DND-41 (cell line): ENCODE measurements at regions not wholly inside any gene's neighbourhood (a gene's known extent, or its start where the extent isn't known, plus 50 kb on each side); places are given as distances from the start of the nearest gene placed in this dataset.

Experiments used
- ATAC-seq: fragments of 200-7000 bp; cut with Tn5 transposase; 3 replicates; pipeline ENCODE4 v1.9.1; 2021; ENCODE audit warnings: low read depth; ENCODE audit not compliant: insufficient read depth
- DNase-seq: peaks from one replicate; pipeline ENCODE4 v3.0.0-alpha.2; 2020
- H2AFZ ChIP-seq: 2 replicates; pipeline ENCODE4 v1.6.0; 2012; ENCODE audit warnings: low read depth, low read length
- H3K27ac ChIP-seq: 2 replicates; pipeline ENCODE4 v1.5.1; 2012; ENCODE audit warnings: low read length, inconsistent platforms
- H3K27me3 ChIP-seq: fragments of 200-600 bp; sonication (generic); 2 replicates; pipeline ENCODE4 v1.6.0; 2012; ENCODE audit warnings: low read length, mild to moderate bottlenecking, inconsistent platforms; ENCODE audit not compliant: insufficient read depth, poor library complexity
- H3K36me3 ChIP-seq: 2 replicates; pipeline ENCODE4 v1.5.1; 2012; ENCODE audit warnings: low read length, inconsistent platforms; ENCODE audit not compliant: insufficient read depth
- H3K4me1 ChIP-seq: 2 replicates; pipeline ENCODE4 v1.5.1; 2012; ENCODE audit warnings: mild to moderate bottlenecking, low read length; ENCODE audit not compliant: insufficient read depth
- H3K4me2 ChIP-seq: 2 replicates; pipeline ENCODE4 v1.6.0; 2012; ENCODE audit warnings: mild to moderate bottlenecking, moderate library complexity, low read length, inconsistent platforms; ENCODE audit not compliant: insufficient read depth
- H3K4me3 ChIP-seq, 2 experiments: fragments of 200-600 bp in 1 of 2; shearing (Covaris generic) in 1 of 2; 2 replicates each; pipeline ENCODE4 v1.5.1; 2012 to 2016; ENCODE audit warnings: inconsistent platforms in 2 of 2, low read length in 2 of 2, mild to moderate bottlenecking in 2 of 2, low read depth in 1 of 2, moderate library complexity in 1 of 2
- H3K79me2 ChIP-seq: 2 replicates; pipeline ENCODE4 v1.6.0; 2012; ENCODE audit warnings: low read length, inconsistent platforms; ENCODE audit not compliant: insufficient read depth
- H3K9ac ChIP-seq: 2 replicates; pipeline ENCODE4 v1.6.0; 2012; ENCODE audit warnings: low read depth, mild to moderate bottlenecking, inconsistent platforms, low read length, moderate library complexity
- H3K9me3 ChIP-seq: 2 replicates; pipeline ENCODE4 v1.5.1; 2012; ENCODE audit warnings: low read length, moderate library complexity, mild to moderate bottlenecking, inconsistent platforms; ENCODE audit not compliant: insufficient read depth, severe bottlenecking
- H4K20me1 ChIP-seq: 2 replicates; pipeline ENCODE4 v1.6.0; 2012; ENCODE audit warnings: low read length; ENCODE audit not compliant: insufficient read depth
- EZH2 ChIP-seq: IDR thresholded peaks from 3 replicates; pipeline ENCODE4 v1.6.1; 2012; ENCODE audit warnings: borderline replicate concordance, low read depth, mild to moderate bottlenecking, moderate library complexity, low read length, inconsistent platforms; ENCODE audit not compliant: severe bottlenecking
- TF ChIP-seq, protein P1 (sequence below): IDR thresholded peaks from 2 replicates; pipeline ENCODE4 v1.5.1; 2012; ENCODE audit warnings: borderline replicate concordance, low read length, moderate library complexity, mild to moderate bottlenecking; ENCODE audit not compliant: poor library complexity, severe bottlenecking; ENCODE audit errors: extremely low read depth

DNA sequence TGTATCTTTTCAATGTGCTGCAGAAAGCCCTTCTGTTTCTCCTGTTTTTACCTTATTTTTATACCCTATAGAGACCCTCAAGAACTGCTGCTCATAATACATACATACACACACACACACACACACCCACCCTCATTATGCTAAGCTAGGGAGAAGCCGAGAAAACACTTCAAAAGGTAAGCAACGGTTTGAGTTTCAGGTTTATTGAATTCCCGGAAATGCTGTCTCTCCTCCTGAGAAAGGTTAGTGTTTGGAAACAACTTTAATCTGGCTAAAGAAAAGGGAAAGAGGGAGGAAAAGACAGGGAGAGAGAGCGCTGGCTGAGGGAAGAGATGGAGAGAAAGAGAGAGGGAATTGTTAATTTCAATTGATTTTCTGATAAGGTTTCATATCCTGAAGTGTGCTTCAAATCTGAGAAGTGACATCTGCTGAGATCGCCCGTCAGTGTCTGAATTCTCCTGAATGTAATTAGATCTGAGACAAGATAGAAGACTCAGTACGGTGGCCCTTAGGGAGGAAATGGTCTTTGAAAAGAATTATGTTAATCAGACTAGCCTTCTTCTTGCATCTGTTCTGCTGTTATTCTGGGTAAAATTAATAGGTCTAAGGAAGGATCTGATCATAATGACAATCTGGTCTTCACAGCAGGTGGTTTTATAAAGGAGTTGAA, 169.1 kb downstream of the NXPE2 start:
- no peak overlapping the region for H2AFZ ChIP-seq
- no peaks in the 10 kb centered on the region for H3K36me3 ChIP-seq
- H3K4me1 ChIP-seq = no peaks in the 10 kb centered on the region
- no peak overlapping the region for H3K27ac ChIP-seq
- H3K9ac ChIP-seq = no peak overlapping the region
- TF ChIP-seq, protein P1, sequence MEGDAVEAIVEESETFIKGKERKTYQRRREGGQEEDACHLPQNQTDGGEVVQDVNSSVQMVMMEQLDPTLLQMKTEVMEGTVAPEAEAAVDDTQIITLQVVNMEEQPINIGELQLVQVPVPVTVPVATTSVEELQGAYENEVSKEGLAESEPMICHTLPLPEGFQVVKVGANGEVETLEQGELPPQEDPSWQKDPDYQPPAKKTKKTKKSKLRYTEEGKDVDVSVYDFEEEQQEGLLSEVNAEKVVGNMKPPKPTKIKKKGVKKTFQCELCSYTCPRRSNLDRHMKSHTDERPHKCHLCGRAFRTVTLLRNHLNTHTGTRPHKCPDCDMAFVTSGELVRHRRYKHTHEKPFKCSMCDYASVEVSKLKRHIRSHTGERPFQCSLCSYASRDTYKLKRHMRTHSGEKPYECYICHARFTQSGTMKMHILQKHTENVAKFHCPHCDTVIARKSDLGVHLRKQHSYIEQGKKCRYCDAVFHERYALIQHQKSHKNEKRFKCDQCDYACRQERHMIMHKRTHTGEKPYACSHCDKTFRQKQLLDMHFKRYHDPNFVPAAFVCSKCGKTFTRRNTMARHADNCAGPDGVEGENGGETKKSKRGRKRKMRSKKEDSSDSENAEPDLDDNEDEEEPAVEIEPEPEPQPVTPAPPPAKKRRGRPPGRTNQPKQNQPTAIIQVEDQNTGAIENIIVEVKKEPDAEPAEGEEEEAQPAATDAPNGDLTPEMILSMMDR = no peak
- no peak for TF ChIP-seq EZH2
- H3K9me3 ChIP-seq = no peaks in the 10 kb centered on the region
- H3K4me2 ChIP-seq = no peak overlapping the region
- DNase-seq (no peak), ATAC-seq (no peak)
- H4K20me1 ChIP-seq = no peaks in the 10 kb centered on the region
- no peaks in the 10 kb centered on the region for H3K27me3 ChIP-seq
- H3K4me3 ChIP-seq = no peak overlapping the region
- H3K79me2 ChIP-seq = no peaks in the 10 kb centered on the region

DNA sequence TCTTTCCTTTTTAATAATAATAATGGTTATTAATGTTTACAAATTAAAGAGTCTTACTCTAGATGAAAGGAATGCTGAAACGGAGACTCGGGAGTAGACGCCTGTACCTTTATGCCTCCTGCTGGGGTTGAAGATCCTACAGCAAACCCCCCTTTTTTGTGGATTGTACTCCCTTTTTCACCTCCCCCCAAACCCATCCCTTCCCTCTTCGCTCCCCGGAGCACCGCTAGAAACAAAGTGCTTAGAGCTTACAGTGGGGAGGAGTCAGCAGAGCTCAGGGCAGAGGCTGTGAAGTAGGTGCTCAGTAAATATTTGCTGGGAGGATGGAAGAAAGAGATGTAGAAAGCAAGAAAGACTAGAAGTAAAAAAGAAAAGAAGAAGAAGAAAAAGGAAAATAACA, 169.7 kb downstream of the NXPE2 start:
- no peak for ATAC-seq
- Histone ChIP-seq H3K9ac (no peak overlapping the region), H3K9me3 (no peaks in the 10 kb centered on the region), H3K27ac (no peak overlapping the region), H4K20me1 (no peaks in the 10 kb centered on the region), H3K4me3 (no peak overlapping the region), H3K27me3 (no peaks in the 10 kb centered on the region), H3K4me1 (no peaks in the 10 kb centered on the region), H3K79me2 (no peaks in the 10 kb centered on the region), H2AFZ (no peak overlapping the region), H3K4me2 (no peak overlapping the region), H3K36me3 (no peaks in the 10 kb centered on the region)
- TF ChIP-seq, protein P1 = no peak
- TF ChIP-seq EZH2 = no peak
- DNase-seq = no peak

DNA sequence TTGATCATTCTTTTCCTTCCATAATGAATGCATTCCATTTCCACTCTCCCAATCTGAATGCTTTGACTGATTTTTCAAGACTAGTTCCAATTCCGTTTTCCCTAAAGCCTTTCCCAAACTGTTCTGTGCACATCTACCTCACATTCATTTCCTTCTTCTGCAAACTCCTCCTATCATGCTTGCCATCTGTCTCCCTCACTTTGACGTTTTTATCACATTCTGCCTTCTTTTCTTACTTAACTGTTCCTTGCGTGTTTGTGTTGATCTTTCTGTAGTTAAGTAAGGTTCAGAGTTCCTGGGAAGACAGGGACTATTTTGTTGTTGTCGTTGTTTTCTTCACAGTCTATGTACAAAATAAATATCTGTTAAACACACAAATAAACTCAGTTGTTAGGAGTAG, 179.0 kb downstream of the NXPE2 start:
- TF ChIP-seq EZH2 = no peak
- TF ChIP-seq, protein P1 = no peak
- no peak for ATAC-seq

DNA sequence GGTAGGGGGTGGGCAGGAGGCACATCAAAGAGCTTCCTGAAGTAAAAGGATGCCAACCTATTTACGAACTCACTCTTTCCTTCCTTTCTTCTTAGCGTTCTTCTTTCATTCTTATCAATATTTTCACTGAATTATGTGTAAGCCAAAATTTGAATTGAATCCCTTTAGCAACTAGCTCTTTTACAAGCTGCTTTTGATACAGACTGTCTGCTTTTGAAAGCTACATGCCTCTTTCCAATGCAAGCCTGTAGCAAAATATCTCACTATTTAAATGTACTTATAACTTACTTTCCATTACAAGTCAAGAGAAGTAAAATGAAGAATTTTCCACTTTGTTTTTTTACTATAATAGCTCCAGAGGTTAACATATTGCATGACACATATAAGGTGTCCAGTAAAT, 186.6 kb downstream of the NXPE2 start:
- H2AFZ ChIP-seq = no peak overlapping the region
- DNase-seq = no peak
- no peaks in the 10 kb centered on the region for H4K20me1 ChIP-seq
- H3K4me1 ChIP-seq = no peaks in the 10 kb centered on the region
- no peak overlapping the region for H3K27ac ChIP-seq
- no peaks in the 10 kb centered on the region for H3K9me3 ChIP-seq
- no peaks in the 10 kb centered on the region for H3K36me3 ChIP-seq
- H3K79me2 ChIP-seq = no peaks in the 10 kb centered on the region
- no peak for ATAC-seq
- no peak overlapping the region for H3K4me2 ChIP-seq
- TF ChIP-seq, protein P1 = no peak
- TF ChIP-seq EZH2 = no peak
- no peak overlapping the region for H3K4me3 ChIP-seq
- H3K9ac ChIP-seq = no peak overlapping the region
- H3K27me3 ChIP-seq = peaks cover 3% of the 10 kb centered on the region

More for the DNA sequence above, 179.0 kb downstream of the NXPE2 start:
- Histone ChIP-seq H3K4me2 (no peak overlapping the region), H3K9me3 (no peaks in the 10 kb centered on the region), H3K36me3 (no peaks in the 10 kb centered on the region), H3K4me1 (no peaks in the 10 kb centered on the region), H3K4me3 (no peak overlapping the region), H3K9ac (no peak overlapping the region), H3K79me2 (no peaks in the 10 kb centered on the region), H4K20me1 (no peaks in the 10 kb centered on the region), H3K27me3 (no peaks in the 10 kb centered on the region), H2AFZ (no peak overlapping the region), H3K27ac (no peak overlapping the region)
- DNase-seq = no peak
